GM12865 (cell line): ENCODE measurements at regions not wholly inside any gene's neighbourhood (a gene's known extent, or its start where the extent isn't known, plus 50 kb on each side); places are given as distances from the start of the nearest gene placed in this dataset.
"Not testable (repeated sequence)": the region's sequence is repeated elsewhere in the genome, so short reads cannot be mapped to it uniquely, and the experiment has no call there.

Experiments used
- DNase-seq: peaks from one replicate; pipeline ENCODE4 v3.0.0; 2010; ENCODE audit warnings: low read depth
- H3K4me3 ChIP-seq: 2 replicates; pipeline ENCODE4 v1.5.1; 2011; ENCODE audit warnings: mild to moderate bottlenecking, low read depth, low read length, control low read depth
- TF ChIP-seq, protein P1 (sequence below): IDR thresholded peaks from 2 replicates; pipeline ENCODE4 v1.5.1; 2011; ENCODE audit warnings: low read length, control low read depth, low read depth, inconsistent platforms; ENCODE audit not compliant: insufficient read depth; ENCODE audit errors: missing control alignments

DNA sequence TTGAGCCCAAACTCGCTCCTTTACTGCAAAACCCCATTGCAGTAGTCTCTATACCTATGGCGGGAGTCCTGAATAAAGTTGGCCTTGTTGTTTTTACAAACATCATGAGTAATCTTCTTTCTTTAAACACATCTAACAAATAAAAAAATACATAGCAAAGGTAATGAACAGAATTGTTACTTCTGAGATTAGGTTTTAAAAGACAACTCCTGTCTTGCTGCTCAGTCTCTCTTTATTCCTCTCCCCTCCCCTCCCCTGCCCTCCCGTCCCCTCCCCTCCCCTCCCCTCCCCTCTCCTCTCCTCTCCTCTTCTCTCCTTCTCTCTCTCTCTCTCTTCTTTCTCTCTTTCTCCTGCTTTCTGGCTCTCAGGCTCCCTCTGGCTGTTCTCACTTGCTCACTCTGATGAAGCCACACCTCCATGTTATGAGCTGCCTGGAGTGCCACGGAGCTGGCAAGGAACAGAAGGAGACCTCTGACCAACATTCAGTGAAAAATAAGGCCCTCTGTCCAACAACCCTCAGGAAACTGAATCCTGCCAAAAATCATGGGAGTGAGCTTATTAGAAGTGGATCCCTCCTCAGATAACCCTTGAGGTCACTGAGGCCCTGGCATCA, 300.7 kb upstream of the MIR17HG start:
- TF ChIP-seq, protein P1, sequence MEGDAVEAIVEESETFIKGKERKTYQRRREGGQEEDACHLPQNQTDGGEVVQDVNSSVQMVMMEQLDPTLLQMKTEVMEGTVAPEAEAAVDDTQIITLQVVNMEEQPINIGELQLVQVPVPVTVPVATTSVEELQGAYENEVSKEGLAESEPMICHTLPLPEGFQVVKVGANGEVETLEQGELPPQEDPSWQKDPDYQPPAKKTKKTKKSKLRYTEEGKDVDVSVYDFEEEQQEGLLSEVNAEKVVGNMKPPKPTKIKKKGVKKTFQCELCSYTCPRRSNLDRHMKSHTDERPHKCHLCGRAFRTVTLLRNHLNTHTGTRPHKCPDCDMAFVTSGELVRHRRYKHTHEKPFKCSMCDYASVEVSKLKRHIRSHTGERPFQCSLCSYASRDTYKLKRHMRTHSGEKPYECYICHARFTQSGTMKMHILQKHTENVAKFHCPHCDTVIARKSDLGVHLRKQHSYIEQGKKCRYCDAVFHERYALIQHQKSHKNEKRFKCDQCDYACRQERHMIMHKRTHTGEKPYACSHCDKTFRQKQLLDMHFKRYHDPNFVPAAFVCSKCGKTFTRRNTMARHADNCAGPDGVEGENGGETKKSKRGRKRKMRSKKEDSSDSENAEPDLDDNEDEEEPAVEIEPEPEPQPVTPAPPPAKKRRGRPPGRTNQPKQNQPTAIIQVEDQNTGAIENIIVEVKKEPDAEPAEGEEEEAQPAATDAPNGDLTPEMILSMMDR: no peak
- no peak overlapping the region for H3K4me3 ChIP-seq
- no peak for DNase-seq

DNA sequence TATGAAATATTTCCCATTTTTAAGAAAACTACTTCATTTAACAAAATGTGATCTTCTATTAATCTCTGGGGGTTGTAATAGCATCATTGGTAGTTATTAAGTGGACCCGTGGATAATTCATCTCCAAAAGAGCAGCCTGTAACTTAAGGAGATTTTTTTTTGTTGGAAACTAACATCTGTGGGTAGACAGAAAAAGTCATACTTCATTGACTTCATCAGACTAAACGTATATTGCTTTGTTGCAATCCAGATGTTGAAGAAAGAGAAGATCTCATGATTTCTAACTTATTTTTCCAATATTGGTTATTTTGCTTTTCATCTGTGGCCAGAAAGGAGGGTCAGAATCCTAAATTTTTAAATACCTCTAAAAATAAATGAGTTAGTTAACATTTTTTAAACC, 296.5 kb upstream of the MIR17HG start:
- TF ChIP-seq, protein P1: no peak
- no peak overlapping the region for H3K4me3 ChIP-seq
- DNase-seq: no peak

DNA sequence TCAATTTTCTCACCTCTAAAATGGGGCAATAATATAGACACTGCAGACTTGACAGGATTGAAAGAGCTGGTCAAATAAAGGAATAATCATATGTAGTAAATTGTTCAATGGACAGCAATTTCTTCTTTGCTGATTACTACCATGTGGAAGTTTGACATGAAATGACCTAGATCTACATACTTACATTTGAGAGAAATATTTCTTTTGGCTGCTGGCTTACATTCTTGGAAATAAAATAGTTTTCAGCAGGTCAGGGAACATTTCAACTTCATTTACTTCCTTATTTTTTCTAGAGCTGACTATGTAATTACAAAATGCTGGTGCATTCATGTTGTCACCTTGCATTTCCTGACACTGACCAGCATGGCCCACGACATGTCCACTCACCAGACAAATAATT, 294.6 kb upstream of the MIR17HG start:
- TF ChIP-seq, protein P1: no peak
- H3K4me3 ChIP-seq: no peak overlapping the region
- DNase-seq: no peak

DNA sequence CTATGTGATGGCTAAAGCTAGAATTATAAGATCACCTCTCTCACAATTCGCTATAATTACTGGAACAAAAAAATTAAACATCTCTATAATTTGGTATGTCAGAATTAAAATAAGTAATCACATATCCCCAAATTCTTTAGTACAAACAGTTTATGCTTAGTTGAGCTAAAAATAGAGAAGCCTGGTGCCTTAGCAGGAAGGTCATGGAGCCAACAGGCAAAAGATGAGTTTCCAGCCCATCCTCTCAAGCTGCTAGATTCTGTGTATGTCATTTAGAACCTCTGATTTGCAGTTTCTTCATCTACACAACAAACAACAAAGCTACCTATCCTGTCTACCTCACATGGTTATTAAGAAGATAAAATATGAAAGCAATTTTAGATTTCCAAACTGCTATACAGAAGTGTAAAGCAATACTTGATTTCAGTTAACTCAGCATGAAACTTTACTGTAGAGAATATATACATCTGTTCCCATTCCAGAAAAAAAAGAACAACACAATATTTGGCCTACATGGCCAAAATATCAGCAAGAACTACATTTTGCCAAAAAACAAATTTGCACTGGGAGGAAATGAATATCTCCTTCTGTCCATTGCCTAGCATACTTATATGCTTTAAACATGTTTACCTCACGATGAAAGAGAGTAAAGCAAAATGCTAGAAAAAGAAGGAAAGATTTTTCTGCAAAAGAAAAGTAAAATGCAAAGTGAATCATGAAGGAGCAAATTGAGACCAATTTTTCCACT, 294.0 kb upstream of the MIR17HG start:
- no peak overlapping the region for H3K4me3 ChIP-seq
- DNase-seq: no peak
- TF ChIP-seq, protein P1: no peak

DNA sequence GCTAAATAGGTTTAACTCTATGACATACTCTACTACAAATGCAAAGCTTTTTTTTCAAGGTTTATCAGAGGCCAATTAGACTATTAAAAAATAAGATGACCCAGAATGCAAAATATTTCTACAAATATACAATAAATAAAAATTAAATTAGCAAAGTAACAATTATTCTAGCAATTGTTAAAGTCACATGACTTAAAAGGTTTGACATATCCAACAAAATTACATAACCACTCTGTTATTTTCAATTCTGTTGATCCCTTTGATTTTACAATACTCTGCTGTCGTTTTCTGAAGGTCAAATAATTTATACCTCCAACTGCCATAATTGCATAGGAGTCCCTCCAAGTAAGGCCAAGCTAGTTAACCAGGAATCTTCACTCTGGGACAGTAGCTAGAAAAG, 292.6 kb upstream of the MIR17HG start:
- no peak overlapping the region for H3K4me3 ChIP-seq
- TF ChIP-seq, protein P1: no peak
- no peak for DNase-seq

DNA sequence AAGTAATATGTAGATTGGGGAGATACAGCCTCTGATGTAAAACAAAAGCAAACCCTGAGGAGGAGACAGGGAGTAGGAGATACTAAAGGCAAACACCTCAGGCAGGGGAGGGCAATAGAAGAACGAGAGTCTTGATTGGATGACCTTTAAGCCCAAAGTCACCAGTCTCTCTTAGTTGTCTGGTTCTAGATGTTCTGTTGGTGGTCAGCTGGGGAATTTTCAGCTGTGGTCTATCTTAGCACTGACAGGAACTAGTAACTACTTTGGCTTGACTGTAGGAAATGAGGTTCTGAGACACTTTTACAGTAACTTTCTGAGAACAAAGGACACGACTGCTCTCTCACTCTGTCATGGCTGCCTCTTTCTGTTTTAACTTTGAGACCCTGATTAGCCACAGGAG, 290.7 kb upstream of the MIR17HG start:
- TF ChIP-seq, protein P1: no peak
- DNase-seq: peak; percentile 72

DNA sequence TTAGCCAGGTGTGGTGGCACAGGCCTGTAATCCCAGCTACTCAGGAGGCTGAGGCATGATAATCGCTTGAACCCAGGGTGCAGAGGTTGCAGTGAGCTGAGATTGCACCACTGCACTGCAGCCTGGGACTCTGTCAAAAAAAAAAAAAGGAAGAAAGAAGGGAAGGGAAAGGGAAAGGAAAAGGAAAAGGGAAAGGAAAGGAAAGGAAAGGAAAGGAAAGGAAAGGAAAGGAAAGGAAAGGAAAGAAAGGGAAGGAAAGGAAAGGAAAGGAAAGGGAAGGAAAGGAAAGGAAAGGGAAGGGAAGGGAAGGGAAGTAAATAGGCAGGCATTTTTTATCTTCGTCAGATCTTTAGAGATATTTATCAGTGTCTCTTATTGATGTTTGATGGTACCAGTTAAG, 290.0 kb upstream of the MIR17HG start:
- DNase-seq, H3K4me3 ChIP-seq: not testable (repeated sequence)

More for the DNA sequence above, 290.7 kb upstream of the MIR17HG start:
- no peak overlapping the region for H3K4me3 ChIP-seq
